GM21367 (cell line): ENCODE measurements at regions not wholly inside any gene's neighbourhood (a gene's known extent, or its start where the extent isn't known, plus 50 kb on each side); places are given as distances from the start of the nearest gene placed in this dataset.
"Not testable (repeated sequence)": the region's sequence is repeated elsewhere in the genome, so short reads cannot be mapped to it uniquely, and the experiment has no call there.

Source experiments
- ATAC-seq: cut with Tn5 transposase; IDR thresholded peaks from one replicate; pipeline ENCODE4 v1.9.1; 2021; ENCODE audit not compliant: unreplicated experiment

GRCh38 chr3:89747541-89748278 lies 640.3 kb downstream of the EPHA3 start:
- ATAC-seq = not testable (repeated sequence)

GRCh38 chr3:89762405-89762804 lies 655.0 kb downstream of the EPHA3 start:
- ATAC-seq = no peak

GRCh38 chr3:89783341-89783927 lies 676.0 kb downstream of the EPHA3 start:
- no peak for ATAC-seq

DNA sequence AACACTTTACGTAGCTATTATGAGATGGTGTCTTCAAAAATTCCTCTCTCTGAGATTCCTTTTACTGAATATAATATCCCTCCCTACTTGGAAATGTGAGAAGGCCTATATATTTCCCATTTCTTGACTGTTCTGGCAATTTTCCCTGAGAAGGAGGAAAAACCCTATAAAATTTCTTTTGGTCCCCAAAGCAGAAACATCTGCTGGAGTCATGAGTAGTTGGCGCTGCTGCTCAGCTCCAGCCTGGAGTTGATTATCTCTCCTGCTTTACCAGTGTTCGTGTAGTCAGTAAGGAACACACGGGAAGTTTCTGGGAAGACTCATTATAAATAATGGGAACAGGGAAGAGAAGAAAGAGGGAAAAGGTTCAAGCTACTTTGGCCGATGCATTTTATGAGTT lies 680.1 kb downstream of the EPHA3 start:
- no peak for ATAC-seq

GRCh38 chr3:89787979-89788378 lies 680.6 kb downstream of the EPHA3 start:
- no peak for ATAC-seq

- ATAC-seq = no peak
Observed at GRCh38 chr3:89795506-89795905, 688.1 kb downstream of the EPHA3 start.

GRCh38 chr3:89802881-89803280 lies 695.5 kb downstream of the EPHA3 start:
- no peak for ATAC-seq

DNA sequence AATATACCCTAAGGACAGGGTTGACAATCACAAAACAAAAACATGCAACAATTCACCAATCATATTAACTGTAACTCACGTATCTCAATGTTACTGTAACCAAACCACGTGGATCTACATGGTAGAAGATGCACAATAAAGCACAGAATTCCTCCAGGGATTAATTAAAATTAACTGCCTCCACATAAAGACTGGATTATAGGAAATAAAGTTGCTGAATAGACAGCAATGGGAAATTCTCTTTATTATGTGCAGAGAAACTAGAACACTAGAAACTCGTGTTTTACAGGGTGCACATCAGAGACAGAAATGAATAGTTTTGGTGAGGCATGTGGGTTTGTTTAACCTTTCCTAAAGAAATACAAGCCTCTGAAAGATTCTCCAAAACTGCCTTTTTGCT lies 696.3 kb downstream of the EPHA3 start:
- no peak for ATAC-seq

DNA sequence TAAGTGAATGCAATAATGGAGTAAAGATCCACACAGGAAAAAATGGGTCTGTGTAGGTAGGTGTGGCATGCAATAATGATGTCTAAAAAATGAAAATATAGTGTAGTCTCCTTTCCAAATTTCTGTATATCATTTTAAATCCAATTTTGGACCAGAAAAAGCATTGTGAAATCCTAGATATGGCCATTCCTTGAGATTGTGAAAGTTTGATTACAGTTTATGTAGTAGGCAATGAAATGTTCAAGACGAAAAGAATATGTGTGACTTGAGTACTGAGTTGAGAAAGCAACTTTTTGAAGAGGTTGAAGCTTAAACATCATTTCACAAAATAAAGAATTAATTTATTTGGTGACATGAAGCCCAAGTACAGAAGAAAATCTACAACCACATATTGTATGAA lies 698.7 kb downstream of the EPHA3 start:
- ATAC-seq = no peak

- ATAC-seq = no peak
Observed at GRCh38 chr3:89808680-89809197, 701.3 kb downstream of the EPHA3 start.

DNA sequence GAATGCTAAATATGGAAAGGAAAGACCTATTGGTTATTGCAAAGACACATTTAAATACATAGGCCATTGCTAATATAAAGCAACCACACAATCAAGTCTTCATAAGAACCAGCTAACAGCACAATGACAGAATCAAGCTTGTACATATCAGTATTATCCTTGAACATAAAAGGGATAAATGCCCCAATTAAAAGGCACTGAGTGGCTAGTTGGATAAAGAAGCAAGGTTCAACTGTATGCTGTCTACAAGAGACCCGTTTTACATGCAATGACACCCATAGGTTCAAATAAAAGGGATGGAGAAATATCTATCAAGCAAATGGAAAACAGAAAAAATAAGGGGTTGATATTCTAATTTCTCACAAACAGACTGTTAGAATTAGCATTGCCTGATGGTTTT lies 706.1 kb downstream of the EPHA3 start:
- ATAC-seq = no peak

- no peak for ATAC-seq
Observed at GRCh38 chr3:89841041-89841440, 733.6 kb downstream of the EPHA3 start.

- ATAC-seq = no peak
Observed at GRCh38 chr3:89845053-89845452, 737.6 kb downstream of the EPHA3 start.

- no peak for ATAC-seq
Observed at GRCh38 chr3:89847955-89848354, 740.5 kb downstream of the EPHA3 start.

- no peak for ATAC-seq
Observed at GRCh38 chr3:89851974-89852621, 744.7 kb downstream of the EPHA3 start.

GRCh38 chr3:89859757-89860156 lies 752.3 kb downstream of the EPHA3 start:
- ATAC-seq = no peak

DNA sequence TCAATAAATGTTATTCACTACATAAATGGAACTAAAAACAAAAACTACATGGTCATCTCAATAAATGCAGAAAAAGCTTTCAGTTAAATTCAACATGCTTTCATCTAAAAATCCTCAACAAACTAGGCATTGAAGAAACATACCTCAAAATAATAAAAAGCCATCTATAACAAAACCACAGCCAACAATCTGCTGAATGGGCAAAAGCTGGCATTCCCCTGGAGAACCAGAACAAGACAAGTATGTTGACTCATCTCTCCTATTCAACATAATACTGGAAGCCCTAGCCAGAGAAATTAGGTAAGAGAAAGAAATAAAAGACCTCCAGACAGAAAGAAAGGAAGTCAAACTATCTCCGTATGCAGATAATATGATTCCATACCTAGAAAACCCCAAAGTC lies 759.9 kb downstream of the EPHA3 start:
- no peak for ATAC-seq

DNA sequence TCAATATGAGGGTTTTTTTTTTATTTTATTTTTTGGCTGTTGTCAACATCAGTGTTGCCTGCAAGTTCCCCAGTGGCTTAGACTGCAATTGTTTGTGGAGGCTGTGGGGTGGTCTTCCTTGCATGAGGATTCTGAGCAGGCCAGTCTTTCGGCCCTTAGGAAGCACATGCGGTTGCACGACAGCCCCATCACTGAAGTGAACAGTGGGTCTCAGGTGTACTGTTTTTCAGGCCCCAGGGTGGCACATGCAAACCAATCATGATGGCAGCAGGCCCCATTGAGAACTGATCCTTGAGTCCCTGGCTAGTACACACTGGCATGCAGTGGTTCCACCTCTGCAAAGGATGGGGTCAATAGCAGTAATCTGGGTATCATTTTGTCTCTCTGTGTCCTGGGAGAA lies 768.7 kb downstream of the EPHA3 start:
- ATAC-seq = no peak

DNA sequence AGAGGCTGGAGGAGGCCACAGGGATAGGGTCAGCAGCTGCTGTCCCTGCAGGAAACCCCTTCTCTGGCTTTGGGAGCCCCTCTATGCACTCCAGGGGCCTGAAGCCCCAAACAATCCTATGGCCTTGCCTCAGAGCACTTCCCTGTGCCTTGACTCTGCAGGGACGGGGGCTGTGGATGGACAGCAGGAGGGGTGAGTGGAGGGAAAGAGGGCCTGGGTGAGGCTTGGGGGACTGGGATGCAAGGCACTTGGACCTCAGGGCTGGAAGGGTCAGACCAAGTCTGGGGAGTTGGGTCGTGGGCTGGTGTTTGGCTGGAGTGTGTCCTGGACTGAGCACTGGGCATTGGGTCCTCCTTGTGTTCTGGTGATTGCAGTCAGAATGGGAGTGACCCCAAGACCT lies 769.8 kb downstream of the EPHA3 start:
- ATAC-seq = no peak

DNA sequence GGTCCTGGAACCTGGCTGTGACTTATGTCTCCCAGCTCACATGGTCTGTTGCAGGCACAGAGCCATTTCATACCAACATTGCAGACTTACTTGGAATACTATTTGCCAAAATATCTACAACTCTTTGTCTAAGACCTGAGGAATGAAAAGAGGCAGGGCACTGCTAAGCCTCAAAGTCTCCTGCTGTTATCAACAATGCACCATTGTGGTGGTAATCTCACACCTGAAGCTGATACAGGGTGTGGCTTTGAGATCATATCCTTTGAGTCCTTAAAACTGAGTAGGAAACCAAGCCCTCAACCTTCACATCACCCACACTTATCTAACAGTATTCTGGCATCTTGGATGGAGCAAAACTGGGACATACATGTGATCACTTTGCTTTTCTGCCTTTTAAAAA lies 782.0 kb downstream of the EPHA3 start:
- no peak for ATAC-seq

DNA sequence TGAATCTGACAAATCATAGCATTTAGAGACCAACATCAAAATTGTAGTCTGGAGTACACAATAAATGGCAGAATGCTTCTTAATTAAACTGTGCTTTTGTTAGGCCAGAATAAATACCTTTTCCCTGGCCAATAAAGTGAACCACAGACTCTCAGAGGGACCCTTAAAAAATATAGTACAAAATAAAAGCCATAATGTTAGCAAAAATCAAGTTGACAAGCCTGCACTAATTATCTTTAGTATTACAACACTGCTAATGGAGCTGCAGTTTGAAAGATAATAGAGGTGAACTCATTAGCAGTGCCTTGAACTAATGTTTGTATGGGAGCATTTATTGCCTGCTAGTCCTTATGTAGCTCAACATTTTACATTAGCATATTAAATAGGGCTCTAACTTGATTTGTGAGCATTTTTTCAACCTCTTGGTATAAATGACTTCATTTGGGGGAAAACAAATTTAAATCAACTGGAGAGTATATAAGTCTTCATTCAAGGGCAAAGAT lies 801.3 kb downstream of the EPHA3 start:
- ATAC-seq = no peak

- ATAC-seq = no peak
Observed at GRCh38 chr3:89912031-89912430, 804.6 kb downstream of the EPHA3 start.
